ENCODE measurements at regions not wholly inside any gene's neighbourhood (a gene's known extent, or its start where the extent isn't known, plus 50 kb on each side); places are given as distances from the start of the nearest gene placed in this dataset. TPM values are rescaled to one million over a fixed set of nuclear protein-coding genes. Genes with fewer than 3 reads are reported as not detected.

DNA sequence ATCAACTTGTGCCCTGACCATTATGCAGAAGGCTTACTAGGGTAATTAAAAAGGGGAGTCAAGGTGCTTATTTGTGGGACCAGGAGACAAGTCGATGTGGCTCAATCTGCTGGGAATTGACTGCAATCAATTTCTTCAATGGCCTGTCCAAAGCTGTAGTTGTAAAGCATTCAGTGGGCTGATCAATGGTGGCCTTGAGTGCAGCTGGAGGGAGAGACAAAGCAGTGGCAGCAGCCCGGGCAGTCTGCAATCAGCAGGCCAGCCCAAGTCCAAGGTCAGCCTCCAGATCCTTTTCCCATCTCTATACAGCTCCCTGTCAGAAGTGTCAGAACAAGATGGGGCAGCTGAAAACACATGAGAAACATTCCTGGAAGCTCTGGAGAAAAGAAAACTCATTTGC, 51.0 kb upstream of the BRINP1 start:
- H4K8ac ChIP-seq (replicated peaks; ENCODE audit: insufficient read length, low read depth, low read length) = no peak overlapping the region
- no peaks in the 10 kb centered on the region for H3K79me1 ChIP-seq (ENCODE audit: insufficient read depth, low read depth, low read length, poor library complexity, severe bottlenecking)
- no peak overlapping the region for H3K23ac ChIP-seq (ENCODE audit: insufficient read length, low read depth, low read length)
- TF ChIP-seq CTCF (conservative IDR thresholded peaks at IDR 0.05) = no peak
- no peak overlapping the region for H2AK5ac ChIP-seq (ENCODE audit: insufficient read length, low read length)
- H2BK20ac ChIP-seq (ENCODE audit: low read depth, low read length, poor library complexity, severe bottlenecking) = no peak overlapping the region
- no CpG with 5 or more reads among the region's 2 CpGs for WGBS (ENCODE audit: extremely low coverage, insufficient read length, low lambda C conversion rate)
- no peak overlapping the region for H3K4me3 Mint-ChIP-seq
- H3T11ph ChIP-seq (ENCODE audit: low read length) = no peak overlapping the region
- H3K27me3 ChIP-seq (ENCODE audit: insufficient read depth, low read length) = no peaks in the 10 kb centered on the region
- H3K14ac ChIP-seq (ENCODE audit: insufficient read depth, low read length) = no peak overlapping the region
- H2BK120ac ChIP-seq (ENCODE audit: low read depth, low read length, poor library complexity, severe bottlenecking) = no peak overlapping the region
- no peak overlapping the region for H4K5ac ChIP-seq (ENCODE audit: insufficient read length, low read depth, low read length)
- H3K36me3 Mint-ChIP-seq (ENCODE audit: insufficient read depth in 1 of 3, low read depth in 3 of 3) = no peaks in the 10 kb centered on the region
- no peak overlapping the region for H2AFZ ChIP-seq (ENCODE audit: low read length)
- H3K18ac ChIP-seq (ENCODE audit: insufficient read length, low read depth, low read length) = no peak overlapping the region
- no peaks in the 10 kb centered on the region for H3K4me1 ChIP-seq (ENCODE audit: insufficient read depth, low read length)
- H3K9me3 ChIP-seq (ENCODE audit: control insufficient read depth, low read depth, low read length) = no peaks in the 10 kb centered on the region
- H2BK5ac ChIP-seq (ENCODE audit: insufficient read length, low read length) = no peak overlapping the region
- no peak for DNase-seq
- H4K91ac ChIP-seq (ENCODE audit: insufficient read length, low read depth, low read length) = no peak overlapping the region
- H3K4ac ChIP-seq (ENCODE audit: low read depth, low read length) = no peak overlapping the region
- no peak overlapping the region for H2BK15ac ChIP-seq (ENCODE audit: low read depth, low read length)
- H3K23me2 ChIP-seq (ENCODE audit: insufficient read length, low read depth, low read length, poor library complexity, severe bottlenecking) = no peaks in the 10 kb centered on the region
- no peaks in the 10 kb centered on the region for H3K79me2 ChIP-seq (ENCODE audit: insufficient read depth, low read length)
- H3K27me3 Mint-ChIP-seq (ENCODE audit: low read depth) = no peaks in the 10 kb centered on the region
- 0 out of 7 replicates have a peak overlapping the region, but pooled peaks of 1 of the 3 experiments have one; percentile 24 for H3K27ac Mint-ChIP-seq
- H3K4me2 ChIP-seq (ENCODE audit: insufficient read depth, insufficient read length, low read length) = no peak overlapping the region
- H3K9me3 Mint-ChIP-seq = no peaks in the 10 kb centered on the region
- no peak overlapping the region for H3K56ac ChIP-seq (ENCODE audit: insufficient read length, low read depth, low read length)
- H3K27ac ChIP-seq (ENCODE audit: insufficient read length, low read depth, low read length) = no peak overlapping the region
- H3K4me1 Mint-ChIP-seq = peaks cover 0 to 6% of the 10 kb centered on the region in 2 experiments; a peak in 1 of 4 replicates
- no peak overlapping the region for H3K9ac ChIP-seq (ENCODE audit: extremely low read depth, insufficient read length, low read length)
- no peaks in the 10 kb centered on the region for H4K20me1 ChIP-seq (ENCODE audit: control insufficient read depth, insufficient read depth, insufficient read length)
- H2BK12ac ChIP-seq (ENCODE audit: insufficient read length, low read depth, low read length) = no peak overlapping the region

Small RNA genes in the stretch of these regions (microRNA-seq; reads per million reads assigned to microRNA genes)
- not detected for gene MIR147A (ENCODE audit: borderline microRNAs expressed)

Measured in H9 (cell line).